ENCODE measurements at regions not wholly inside any gene's neighbourhood (a gene's known extent, or its start where the extent isn't known, plus 50 kb on each side); places are given as distances from the start of the nearest gene placed in this dataset.

DNA sequence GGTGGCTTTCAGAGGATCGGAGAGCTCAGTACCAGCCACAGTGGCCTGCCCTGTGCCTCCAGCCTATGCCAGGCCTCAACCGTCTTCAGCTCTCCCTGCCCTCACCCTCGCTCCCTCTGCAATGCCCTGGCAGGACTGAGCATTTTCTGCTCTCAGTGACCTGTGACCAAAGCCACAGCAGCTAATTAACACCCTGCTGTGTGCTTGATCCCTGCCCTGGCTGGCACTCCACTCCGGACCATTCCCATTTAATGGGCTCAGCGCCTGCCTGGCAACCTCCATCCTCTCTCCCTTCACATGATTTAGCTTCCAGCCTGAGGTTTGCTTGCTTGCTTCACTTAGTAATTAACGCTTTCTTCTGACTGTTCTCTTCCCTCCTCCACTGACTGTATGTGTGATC lies 287.5 kb downstream of the LRFN2 start:
- ATAC-seq (ENCODE audit: low read depth in 2 of 2) (no peak), DNase-seq (no peak)
- no peak overlapping the region for H3K27ac Mint-ChIP-seq
- H3K36me3 Mint-ChIP-seq: no peaks in the 10 kb centered on the region
- no peak overlapping the region for H3K4me3 Mint-ChIP-seq
- no peaks in the 10 kb centered on the region for H3K4me1 Mint-ChIP-seq
- peaks cover 0 to 29% (median 5%) of the 10 kb centered on the region in 7 donors for H3K9me3 Mint-ChIP-seq
- H3K27me3 Mint-ChIP-seq: peaks cover 12 to 36% (median 31%) of the 10 kb centered on the region in 3 donors

DNA sequence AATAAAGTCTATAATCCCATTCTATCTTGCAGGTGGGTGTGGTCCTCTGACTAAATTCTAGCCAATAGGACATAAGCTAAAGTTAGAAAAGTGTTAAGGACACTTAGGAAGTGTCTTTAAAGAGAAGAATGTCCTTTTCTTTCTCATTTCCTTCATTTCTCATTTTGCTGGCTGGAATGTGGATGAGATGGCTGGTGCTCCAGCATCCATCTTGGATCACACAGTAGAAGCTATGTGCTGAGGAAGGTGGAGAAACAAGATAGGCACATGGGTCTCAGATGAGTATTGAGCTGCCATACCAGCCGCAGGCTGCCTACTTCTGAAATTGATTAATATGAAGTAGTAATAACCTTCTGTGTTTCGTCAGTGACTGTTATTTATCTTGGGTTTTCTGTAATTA lies 289.0 kb downstream of the LRFN2 start:
- Mint-ChIP-seq H3K36me3 (no peaks in the 10 kb centered on the region), H3K27me3 (peaks cover 16 to 42% (median 32%) of the 10 kb centered on the region in 3 donors), H3K4me1 (peaks cover 0 to 3% (median 0%) of the 10 kb centered on the region in 3 donors), H3K9me3 (peaks cover 0 to 30% (median 5%) of the 10 kb centered on the region in 7 donors), H3K4me3 (no peak overlapping the region), H3K27ac (no peak overlapping the region)
- ATAC-seq (ENCODE audit: low read depth in 2 of 2): no peak
- DNase-seq: no peak

DNA sequence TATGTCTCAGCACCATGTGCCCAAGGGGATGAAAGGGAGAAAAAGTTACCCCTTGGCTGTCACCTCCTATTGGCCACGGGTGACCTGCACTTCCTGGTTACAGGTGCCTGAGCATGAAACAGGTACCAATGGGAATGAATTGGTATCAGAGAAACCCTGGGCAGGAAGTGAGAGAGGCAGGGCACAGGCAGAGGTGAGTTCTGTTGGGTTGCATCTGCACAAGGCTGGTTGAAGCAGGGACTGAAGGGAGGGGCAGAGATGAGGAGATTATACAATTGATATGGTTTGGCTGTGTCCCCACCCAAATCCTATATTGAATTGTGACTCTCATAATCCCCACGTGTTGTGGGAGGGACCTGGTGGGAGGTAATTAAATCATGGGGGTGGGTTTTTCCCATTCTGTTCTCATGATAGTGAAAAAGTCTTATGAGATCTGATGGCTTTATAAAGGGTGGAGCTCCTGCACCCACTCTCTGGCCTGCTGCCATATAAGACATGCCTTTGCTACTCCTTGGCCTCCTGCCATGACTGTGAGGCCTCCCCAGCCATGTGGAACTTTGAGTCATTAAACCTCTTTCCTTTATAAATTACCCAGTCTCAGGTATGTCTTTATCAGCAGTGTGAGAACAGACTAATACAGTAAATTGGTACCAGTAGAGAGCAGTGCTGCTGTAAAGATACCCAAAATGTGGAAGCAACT lies 291.8 kb downstream of the LRFN2 start:
- Mint-ChIP-seq H3K4me1 (peaks cover 0 to 3% (median 0%) of the 10 kb centered on the region in 3 donors), H3K27me3 (peaks cover 36 to 60% (median 52%) of the 10 kb centered on the region in 3 donors), H3K27ac (no peak overlapping the region), H3K36me3 (no peaks in the 10 kb centered on the region), H3K9me3 (peaks cover 0 to 30% (median 5%) of the 10 kb centered on the region in 7 donors), H3K4me3 (peak overlapping the region in 1 of 8 donors; percentile 30)
- DNase-seq (no peak), ATAC-seq (ENCODE audit: low read depth in 2 of 2) (no peak)

DNA sequence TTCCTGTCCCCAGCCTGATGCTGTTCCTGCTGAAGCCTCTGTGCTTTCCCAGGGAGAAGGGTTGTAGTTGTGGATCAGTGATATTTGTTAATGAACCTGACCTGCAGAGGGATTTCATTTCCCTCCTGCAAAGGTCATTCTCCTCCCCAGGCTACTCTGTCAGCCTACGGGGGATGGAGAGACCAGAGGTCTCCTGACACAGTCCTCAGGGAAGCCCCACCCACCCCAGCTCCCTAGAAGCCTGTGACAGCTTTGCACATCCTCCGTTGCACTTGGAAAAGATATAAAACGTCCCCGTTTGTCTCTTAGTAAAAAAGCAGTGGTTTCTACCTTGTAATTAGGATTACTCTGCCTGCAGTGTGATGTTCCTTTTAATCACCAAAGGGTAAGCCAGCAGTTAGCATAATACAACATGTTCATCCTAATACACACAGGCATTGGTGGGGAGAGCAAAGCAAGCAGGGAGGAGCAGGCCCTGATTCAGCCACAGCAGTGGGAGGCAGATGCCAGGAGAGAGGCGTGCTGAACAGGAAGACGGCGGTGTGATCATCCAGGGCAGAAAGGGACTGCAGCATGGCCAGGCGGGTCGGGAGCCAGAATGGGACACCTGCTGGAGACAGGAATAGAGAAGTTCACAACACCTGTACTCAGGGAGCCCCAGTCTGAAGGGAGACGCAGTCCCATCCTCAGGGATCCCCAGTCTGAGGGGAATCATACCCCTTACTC lies 293.5 kb downstream of the LRFN2 start:
- H3K4me1 Mint-ChIP-seq: peaks cover 0 to 3% (median 0%) of the 10 kb centered on the region in 3 donors
- H3K27ac Mint-ChIP-seq: no peak overlapping the region

DNA sequence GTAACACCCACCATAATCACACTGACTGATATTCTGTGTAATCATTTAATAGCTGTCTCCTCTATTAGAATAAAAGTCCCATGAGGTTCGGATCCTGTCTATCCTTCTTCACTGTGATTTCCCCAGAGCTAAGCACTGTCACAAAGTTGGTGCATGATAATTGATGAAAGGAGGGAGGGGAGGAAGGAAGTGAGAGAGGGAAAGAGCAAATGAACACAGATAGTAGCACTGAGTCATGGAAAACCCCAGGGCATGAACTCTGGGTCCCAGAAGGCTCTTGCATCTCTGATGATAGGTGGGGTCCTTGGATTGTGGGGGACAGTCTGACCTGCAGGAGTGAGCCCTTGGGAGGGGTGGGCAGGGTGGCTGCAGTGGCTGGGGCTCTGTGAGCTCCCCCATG lies 294.1 kb downstream of the LRFN2 start:
- H3K4me3 Mint-ChIP-seq: no peak overlapping the region
- peaks cover 0 to 3% (median 0%) of the 10 kb centered on the region in 3 donors for H3K4me1 Mint-ChIP-seq
- peaks cover 34 to 57% (median 41%) of the 10 kb centered on the region in 3 donors for H3K27me3 Mint-ChIP-seq
- no peak overlapping the region for H3K27ac Mint-ChIP-seq
- no peaks in the 10 kb centered on the region for H3K36me3 Mint-ChIP-seq
- no peak for ATAC-seq (ENCODE audit: low read depth in 2 of 2)
- H3K9me3 Mint-ChIP-seq: peaks cover 0 to 25% (median 1%) of the 10 kb centered on the region in 7 donors
- no peak for DNase-seq

More for the DNA sequence above, 293.5 kb downstream of the LRFN2 start:
- ATAC-seq (ENCODE audit: low read depth in 2 of 2): no peak
- H3K4me3 Mint-ChIP-seq: no peak overlapping the region
- DNase-seq: no peak
- H3K36me3 Mint-ChIP-seq: no peaks in the 10 kb centered on the region
- peaks cover 0 to 30% (median 5%) of the 10 kb centered on the region in 7 donors for H3K9me3 Mint-ChIP-seq
- peaks cover 36 to 57% (median 38%) of the 10 kb centered on the region in 3 donors for H3K27me3 Mint-ChIP-seq

DNA sequence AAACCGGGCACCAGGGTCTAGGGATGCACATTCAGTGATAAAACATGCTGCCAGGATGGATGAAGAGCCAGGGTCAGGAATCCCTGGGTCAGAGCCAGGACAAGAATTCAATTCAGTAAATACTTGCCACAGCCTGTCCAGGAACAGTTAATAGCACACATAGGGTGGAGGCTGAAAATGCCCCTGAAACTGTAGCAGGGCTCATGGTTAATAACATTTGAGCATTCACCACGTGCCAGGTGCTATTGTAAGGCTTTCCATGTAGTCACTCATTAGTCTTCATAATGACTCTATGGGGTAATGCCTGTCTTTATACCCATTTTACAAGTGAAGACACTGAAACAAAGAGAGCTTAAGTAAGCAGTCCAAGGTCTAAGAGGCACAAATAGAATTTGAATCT lies 296.3 kb downstream of the LRFN2 start:
- Mint-ChIP-seq H3K27ac (no peak overlapping the region), H3K4me3 (no peak overlapping the region), H3K9me3 (peaks cover 0 to 13% (median 0%) of the 10 kb centered on the region in 7 donors), H3K4me1 (peaks cover 0 to 3% (median 0%) of the 10 kb centered on the region in 3 donors), H3K27me3 (peaks cover 36 to 73% (median 61%) of the 10 kb centered on the region in 3 donors), H3K36me3 (no peaks in the 10 kb centered on the region)
- ATAC-seq (ENCODE audit: low read depth in 2 of 2) (no peak), DNase-seq (no peak)

DNA sequence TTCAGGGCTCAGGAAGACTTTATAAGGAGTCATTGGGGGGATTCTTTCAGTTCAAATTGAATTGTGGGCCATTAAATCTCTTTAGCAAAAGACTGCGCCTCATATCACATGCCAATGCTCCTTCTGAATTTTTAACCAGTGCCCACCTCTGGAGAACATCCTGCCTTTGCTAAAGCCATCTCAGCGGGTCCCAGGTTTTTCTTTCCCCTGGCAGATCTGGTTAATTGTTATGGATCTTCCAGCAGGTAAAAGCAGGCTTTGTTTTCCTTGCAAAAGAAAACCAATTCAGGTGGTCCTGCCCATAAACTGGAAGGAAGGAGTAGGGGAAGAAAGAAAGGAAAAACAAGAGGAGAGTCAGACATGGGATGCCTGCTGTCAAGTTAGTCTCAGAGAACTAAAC lies 298.2 kb downstream of the LRFN2 start:
- no peak for ATAC-seq (ENCODE audit: low read depth in 2 of 2)
- Mint-ChIP-seq H3K4me3 (no peak overlapping the region), H3K36me3 (no peaks in the 10 kb centered on the region), H3K4me1 (peaks cover 0 to 3% (median 0%) of the 10 kb centered on the region in 3 donors), H3K9me3 (peaks cover 0 to 4% (median 0%) of the 10 kb centered on the region in 7 donors), H3K27ac (no peak overlapping the region), H3K27me3 (peaks cover 48 to 73% (median 66%) of the 10 kb centered on the region in 3 donors)
- DNase-seq: no peak

DNA sequence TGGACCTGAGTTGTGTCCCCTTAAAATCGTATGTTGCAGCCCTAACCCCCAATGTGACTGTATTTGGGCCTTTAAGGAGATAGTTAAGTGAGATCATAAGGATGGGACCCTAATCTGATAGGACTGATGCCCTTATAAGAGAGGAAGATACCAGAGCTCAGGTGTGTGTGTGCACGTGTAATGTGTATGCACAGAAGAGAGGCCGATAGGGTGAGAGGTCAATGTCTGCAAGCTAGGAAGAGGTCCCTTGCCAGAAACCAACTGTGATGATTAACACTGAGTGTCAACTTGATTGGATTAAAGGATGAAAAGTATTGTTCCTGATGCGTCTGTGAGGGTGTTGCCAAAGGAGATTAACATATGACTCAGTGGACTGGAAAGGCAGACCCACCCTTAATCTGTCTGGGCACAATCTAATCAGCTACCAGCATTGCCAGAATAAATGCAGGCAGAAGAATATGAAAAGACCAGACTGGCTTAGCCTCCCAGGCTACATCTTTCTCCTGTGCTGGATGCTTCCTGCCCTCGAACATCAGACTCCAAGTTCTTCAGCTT lies 299.8 kb downstream of the LRFN2 start:
- no peak for DNase-seq
- H3K27ac Mint-ChIP-seq: peak overlapping the region in 1 of 6 donors; percentile 65
- no peaks in the 10 kb centered on the region for H3K36me3 Mint-ChIP-seq
- peaks cover 49 to 70% (median 60%) of the 10 kb centered on the region in 3 donors for H3K27me3 Mint-ChIP-seq
- H3K9me3 Mint-ChIP-seq: peaks cover 0 to 4% (median 0%) of the 10 kb centered on the region in 7 donors
- ATAC-seq (ENCODE audit: low read depth in 2 of 2): no peak
- H3K4me3 Mint-ChIP-seq: no peak overlapping the region
- no peaks in the 10 kb centered on the region for H3K4me1 Mint-ChIP-seq

DNA sequence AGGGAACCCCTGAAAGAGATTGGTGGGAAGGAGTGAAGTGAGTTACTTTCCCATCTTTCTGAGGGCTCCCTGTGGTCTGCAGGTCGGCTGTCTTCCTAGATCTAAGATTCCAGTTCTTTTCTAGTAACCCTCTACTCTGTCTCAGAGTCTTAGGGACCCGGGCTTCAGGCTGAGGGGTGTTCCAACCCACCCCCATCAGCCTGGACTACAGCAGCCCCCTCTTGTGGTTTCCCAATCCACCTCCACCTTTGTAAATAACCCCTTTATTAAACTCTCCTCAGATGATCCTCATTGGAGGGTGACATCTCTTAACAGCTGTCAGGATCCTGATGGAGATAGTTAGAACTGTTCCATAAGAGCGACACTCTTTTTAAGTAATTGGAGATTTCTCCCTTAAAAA lies 300.4 kb downstream of the LRFN2 start:
- DNase-seq: no peak

DNA sequence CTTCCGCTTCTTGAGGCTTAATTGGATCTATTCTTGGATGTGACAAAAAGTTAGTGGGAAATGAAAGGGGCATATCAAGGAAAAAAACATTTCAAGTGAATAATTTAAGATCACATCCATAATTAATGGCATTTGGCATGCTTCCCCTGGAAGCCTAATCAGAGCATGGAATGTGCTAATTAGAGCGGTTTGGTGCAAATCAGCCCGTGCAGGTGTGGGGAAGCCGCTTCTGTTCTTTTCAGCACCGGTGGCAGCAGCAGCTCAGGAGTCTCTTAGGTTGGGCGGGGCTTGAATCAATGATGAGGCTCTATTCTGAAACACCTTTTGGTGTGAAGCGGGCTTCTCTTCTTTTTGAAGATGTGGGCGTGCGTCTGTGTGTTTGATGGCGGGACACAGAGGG lies 301.2 kb downstream of the LRFN2 start:
- no peak for DNase-seq
- Mint-ChIP-seq H3K4me3 (no peak overlapping the region), H3K27ac (no peak overlapping the region), H3K27me3 (peaks cover 37 to 58% (median 56%) of the 10 kb centered on the region in 3 donors), H3K36me3 (no peaks in the 10 kb centered on the region), H3K4me1 (no peaks in the 10 kb centered on the region), H3K9me3 (peaks cover 0 to 4% (median 0%) of the 10 kb centered on the region in 7 donors)
- ATAC-seq (ENCODE audit: low read depth in 2 of 2): no peak

More for the DNA sequence above, 300.4 kb downstream of the LRFN2 start:
- no peak for ATAC-seq (ENCODE audit: low read depth in 2 of 2)
- H3K36me3 Mint-ChIP-seq: no peaks in the 10 kb centered on the region
- peaks cover 0 to 4% (median 0%) of the 10 kb centered on the region in 7 donors for H3K9me3 Mint-ChIP-seq
- no peaks in the 10 kb centered on the region for H3K4me1 Mint-ChIP-seq
- H3K4me3 Mint-ChIP-seq: no peak overlapping the region
- no peak overlapping the region for H3K27ac Mint-ChIP-seq
- peaks cover 43 to 65% (median 55%) of the 10 kb centered on the region in 3 donors for H3K27me3 Mint-ChIP-seq

DNA sequence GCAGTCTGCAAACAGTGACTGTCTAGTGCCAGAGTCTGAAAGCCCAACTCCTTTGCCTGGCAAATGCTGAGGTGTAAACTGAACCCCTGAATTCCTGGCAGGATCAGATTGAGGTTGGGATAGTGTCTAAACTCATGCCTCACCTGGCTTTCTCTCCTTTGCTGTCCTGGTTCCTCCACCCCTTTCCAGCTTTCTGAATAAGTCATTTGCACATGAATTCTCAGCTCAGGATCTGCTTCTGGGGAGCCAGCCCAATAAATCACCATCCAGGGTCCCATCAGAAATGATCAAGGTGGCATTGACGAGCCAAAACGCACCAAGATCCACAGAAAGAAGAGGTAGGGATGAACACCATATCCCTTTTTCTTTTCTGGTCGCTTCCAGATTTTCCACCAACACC lies 301.6 kb downstream of the LRFN2 start:
- H3K27ac Mint-ChIP-seq: no peak overlapping the region
- H3K9me3 Mint-ChIP-seq: peaks cover 0 to 4% (median 0%) of the 10 kb centered on the region in 7 donors
- peaks cover 34 to 54% (median 51%) of the 10 kb centered on the region in 3 donors for H3K27me3 Mint-ChIP-seq
- H3K36me3 Mint-ChIP-seq: no peaks in the 10 kb centered on the region
- ATAC-seq (ENCODE audit: low read depth in 2 of 2) (no peak), DNase-seq (no peak)
- no peak overlapping the region for H3K4me3 Mint-ChIP-seq
- no peaks in the 10 kb centered on the region for H3K4me1 Mint-ChIP-seq

DNA sequence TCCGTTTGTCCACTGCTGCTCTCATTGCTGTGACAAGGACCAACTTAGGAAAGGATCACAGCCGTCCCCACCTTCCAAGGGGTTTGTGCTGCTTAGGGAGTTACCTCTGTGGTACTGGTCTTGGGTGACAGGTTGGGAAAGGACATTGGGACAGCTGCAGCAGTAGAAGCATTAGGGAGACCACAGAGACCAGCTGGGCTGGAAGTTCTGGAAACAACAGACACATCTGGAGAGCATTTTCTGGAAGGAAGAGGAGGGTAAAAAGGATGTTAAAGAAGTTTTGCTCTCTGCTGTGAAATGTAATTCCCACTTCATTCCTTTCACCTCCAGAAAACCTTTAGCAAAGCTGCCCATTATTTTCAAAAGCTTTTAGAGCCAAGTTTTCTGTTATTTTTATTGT lies 304.2 kb downstream of the LRFN2 start:
- H3K9me3 Mint-ChIP-seq: peaks cover 0 to 4% (median 0%) of the 10 kb centered on the region in 7 donors
- H3K4me3 Mint-ChIP-seq: no peak overlapping the region
- no peak overlapping the region for H3K27ac Mint-ChIP-seq
- no peaks in the 10 kb centered on the region for H3K4me1 Mint-ChIP-seq
- no peaks in the 10 kb centered on the region for H3K36me3 Mint-ChIP-seq
- no peak for ATAC-seq (ENCODE audit: low read depth in 2 of 2)
- no peak for DNase-seq
- H3K27me3 Mint-ChIP-seq: peaks cover 38 to 46% (median 46%) of the 10 kb centered on the region in 3 donors

DNA sequence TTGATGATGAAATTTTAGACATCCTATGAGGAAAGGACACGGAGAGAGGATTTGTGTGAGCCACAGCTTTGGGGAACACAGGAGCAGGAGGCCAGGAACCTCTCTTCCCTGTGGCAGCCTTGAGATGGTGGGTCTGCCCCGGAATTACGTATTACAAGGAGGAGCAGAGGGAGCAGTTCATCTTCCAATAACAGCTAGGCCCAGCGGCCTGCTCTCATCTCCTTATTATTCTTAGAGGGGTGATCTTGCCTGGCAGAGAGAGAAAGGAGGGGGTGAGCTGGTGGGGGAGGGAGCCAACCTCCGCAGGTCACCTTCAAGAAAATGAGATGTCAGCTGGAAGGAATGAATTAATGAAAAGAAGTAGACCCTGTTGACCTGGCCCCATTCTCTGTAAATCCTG lies 305.8 kb downstream of the LRFN2 start:
- Mint-ChIP-seq H3K36me3 (no peaks in the 10 kb centered on the region), H3K4me3 (no peak overlapping the region), H3K27ac (no peak overlapping the region), H3K27me3 (peaks cover 34 to 40% (median 38%) of the 10 kb centered on the region in 3 donors), H3K9me3 (peaks cover 0 to 4% (median 0%) of the 10 kb centered on the region in 7 donors), H3K4me1 (no peaks in the 10 kb centered on the region)
- DNase-seq: no peak
- ATAC-seq (ENCODE audit: low read depth in 2 of 2): no peak
